Fibroblast of lung (primary cell): ENCODE measurements at regions not wholly inside any gene's neighbourhood (a gene's known extent, or its start where the extent isn't known, plus 50 kb on each side); places are given as distances from the start of the nearest gene placed in this dataset.

Experiments
- DNase-seq, 2 donors: peaks; one replicate each; pipeline versions ENCODE4 v3.0.0 to v3.0.0-alpha.2; 2010; ENCODE audit warnings: low read depth in 2 of 2
- H2AFZ ChIP-seq: 2 replicates; pipeline ENCODE4 v1.5.1; 2012; ENCODE audit warnings: low read length, control low read depth, inconsistent platforms
- H3K27ac ChIP-seq: 2 replicates; pipeline ENCODE4 v1.5.1; 2011; ENCODE audit warnings: low read length, control low read depth; ENCODE audit not compliant: insufficient read depth
- H3K27me3 ChIP-seq: 2 replicates; pipeline ENCODE4 v1.5.1; 2011; ENCODE audit warnings: mild to moderate bottlenecking, low read length; ENCODE audit not compliant: control insufficient read depth, insufficient read depth
- H3K36me3 ChIP-seq: 2 replicates; pipeline ENCODE4 v1.5.1; 2011; ENCODE audit warnings: low read length; ENCODE audit not compliant: control insufficient read depth, insufficient read depth
- H3K4me1 ChIP-seq: 2 replicates; pipeline ENCODE4 v1.5.1; 2011; ENCODE audit warnings: low read length; ENCODE audit not compliant: control insufficient read depth, insufficient read depth; ENCODE audit errors: extremely low read depth
- H3K4me2 ChIP-seq: 2 replicates; pipeline ENCODE4 v1.5.1; 2011; ENCODE audit warnings: low read length, control low read depth; ENCODE audit not compliant: insufficient read depth; ENCODE audit errors: extremely low read depth
- H3K4me3 ChIP-seq, 4 experiments: fragments of 200-600 bp in 1 of 4; sonication (generic) in 1 of 4; replicated peaks in 1 of 4; 2 replicates each; pipeline ENCODE4 v1.5.1; 2011 to 2016; ENCODE audit warnings: low read length in 4 of 4, low read depth in 3 of 4, mild to moderate bottlenecking in 3 of 4, control low read depth in 2 of 4, inconsistent platforms in 1 of 4, mixed read lengths in 1 of 4; ENCODE audit not compliant: insufficient read depth in 1 of 4; ENCODE audit errors: control extremely low read depth in 1 of 4
- H3K79me2 ChIP-seq: 2 replicates; pipeline ENCODE4 v1.5.1; 2012; ENCODE audit warnings: mild to moderate bottlenecking, low read length, inconsistent platforms; ENCODE audit not compliant: control insufficient read depth, insufficient read depth
- H3K9ac ChIP-seq: 2 replicates; pipeline ENCODE4 v1.5.1; 2011; ENCODE audit warnings: mild to moderate bottlenecking, low read length, control low read depth; ENCODE audit not compliant: insufficient read depth
- H3K9me3 ChIP-seq: 2 replicates; pipeline ENCODE4 v1.5.1; 2012; ENCODE audit warnings: low read depth, low read length; ENCODE audit not compliant: control insufficient read depth, insufficient read depth
- H4K20me1 ChIP-seq: 2 replicates; pipeline ENCODE4 v1.5.1; 2011; ENCODE audit warnings: low read length; ENCODE audit not compliant: control insufficient read depth, insufficient read depth; ENCODE audit errors: extremely low read depth
- EZH2 ChIP-seq: IDR thresholded peaks from 2 replicates; pipeline ENCODE4 v1.5.1; 2012; ENCODE audit warnings: low read length, control low read depth, mild to moderate bottlenecking; ENCODE audit errors: missing control alignments
- TF ChIP-seq, protein P1 (sequence below), 2 donors: IDR thresholded peaks in 1 of 2; conservative IDR thresholded peaks in 1 of 2; 1 replicate in 1 of 2; 2 replicates in 1 of 2; pipeline ENCODE4 v1.5.1; 2011 to 2012; ENCODE audit warnings: low read length in 2 of 2, control low read depth in 1 of 2, inconsistent platforms in 1 of 2, low read depth in 1 of 2, mild to moderate bottlenecking in 1 of 2

- TF ChIP-seq EZH2: no peak
- TF ChIP-seq, protein P1, sequence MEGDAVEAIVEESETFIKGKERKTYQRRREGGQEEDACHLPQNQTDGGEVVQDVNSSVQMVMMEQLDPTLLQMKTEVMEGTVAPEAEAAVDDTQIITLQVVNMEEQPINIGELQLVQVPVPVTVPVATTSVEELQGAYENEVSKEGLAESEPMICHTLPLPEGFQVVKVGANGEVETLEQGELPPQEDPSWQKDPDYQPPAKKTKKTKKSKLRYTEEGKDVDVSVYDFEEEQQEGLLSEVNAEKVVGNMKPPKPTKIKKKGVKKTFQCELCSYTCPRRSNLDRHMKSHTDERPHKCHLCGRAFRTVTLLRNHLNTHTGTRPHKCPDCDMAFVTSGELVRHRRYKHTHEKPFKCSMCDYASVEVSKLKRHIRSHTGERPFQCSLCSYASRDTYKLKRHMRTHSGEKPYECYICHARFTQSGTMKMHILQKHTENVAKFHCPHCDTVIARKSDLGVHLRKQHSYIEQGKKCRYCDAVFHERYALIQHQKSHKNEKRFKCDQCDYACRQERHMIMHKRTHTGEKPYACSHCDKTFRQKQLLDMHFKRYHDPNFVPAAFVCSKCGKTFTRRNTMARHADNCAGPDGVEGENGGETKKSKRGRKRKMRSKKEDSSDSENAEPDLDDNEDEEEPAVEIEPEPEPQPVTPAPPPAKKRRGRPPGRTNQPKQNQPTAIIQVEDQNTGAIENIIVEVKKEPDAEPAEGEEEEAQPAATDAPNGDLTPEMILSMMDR (conservative IDR thresholded peaks at IDR 0.05 in 1 of 2, IDR thresholded peaks at IDR 0.05 in 1 of 2; ENCODE audit: low read depth in 1 of 2, low read length in 2 of 2): no peak
- no peak overlapping the region for H3K9ac ChIP-seq
These were observed 173.0 kb upstream of the ADRA1B start for GRCh38 chr5:159743234-159743633.

GRCh38 chr5:159746707-159747106 is 169.6 kb upstream of the ADRA1B start:
- no peaks in the 10 kb centered on the region for H3K36me3 ChIP-seq
- H4K20me1 ChIP-seq: no peaks in the 10 kb centered on the region
- TF ChIP-seq, protein P1 (conservative IDR thresholded peaks at IDR 0.05 in 1 of 2, IDR thresholded peaks at IDR 0.05 in 1 of 2; ENCODE audit: low read depth in 1 of 2, low read length in 2 of 2): no peak
- TF ChIP-seq EZH2: no peak
- H3K4me1 ChIP-seq: no peaks in the 10 kb centered on the region
- H3K9me3 ChIP-seq: no peaks in the 10 kb centered on the region
- H3K27me3 ChIP-seq: no peaks in the 10 kb centered on the region
- no peak overlapping the region for H3K27ac ChIP-seq
- H3K9ac ChIP-seq: no peak overlapping the region
- no peak overlapping the region for H3K4me3 ChIP-seq
- H3K79me2 ChIP-seq: no peaks in the 10 kb centered on the region
- H2AFZ ChIP-seq: no peak overlapping the region
- H3K4me2 ChIP-seq: no peak overlapping the region
- no peak for DNase-seq

More at GRCh38 chr5:159743234-159743633, 173.0 kb upstream of the ADRA1B start:
- Histone ChIP-seq H3K4me1 (no peaks in the 10 kb centered on the region), H3K9me3 (no peaks in the 10 kb centered on the region), H3K4me2 (no peak overlapping the region), H3K27ac (no peak overlapping the region), H3K36me3 (no peaks in the 10 kb centered on the region), H3K27me3 (no peaks in the 10 kb centered on the region), H3K4me3 (no peak overlapping the region), H2AFZ (no peak overlapping the region), H3K79me2 (no peaks in the 10 kb centered on the region), H4K20me1 (no peaks in the 10 kb centered on the region)
- DNase-seq: no peak

- Histone ChIP-seq H3K9me3 (no peaks in the 10 kb centered on the region), H2AFZ (no peak overlapping the region), H3K4me3 (no peak overlapping the region), H4K20me1 (no peaks in the 10 kb centered on the region), H3K9ac (no peak overlapping the region), H3K36me3 (no peaks in the 10 kb centered on the region), H3K27me3 (no peaks in the 10 kb centered on the region), H3K79me2 (no peaks in the 10 kb centered on the region), H3K4me2 (no peak overlapping the region), H3K27ac (no peak overlapping the region), H3K4me1 (no peaks in the 10 kb centered on the region)
- DNase-seq: peak; percentile 45 to 65
- TF ChIP-seq EZH2: no peak
- TF ChIP-seq, protein P1 (conservative IDR thresholded peaks at IDR 0.05 in 1 of 2, IDR thresholded peaks at IDR 0.05 in 1 of 2; ENCODE audit: low read depth in 1 of 2, low read length in 2 of 2): no peak
These were observed 167.1 kb upstream of the ADRA1B start for GRCh38 chr5:159749146-159749545.
